ENCODE measurements at regions not wholly inside any gene's neighbourhood (a gene's known extent, or its start where the extent isn't known, plus 50 kb on each side); places are given as distances from the start of the nearest gene placed in this dataset.

DNA sequence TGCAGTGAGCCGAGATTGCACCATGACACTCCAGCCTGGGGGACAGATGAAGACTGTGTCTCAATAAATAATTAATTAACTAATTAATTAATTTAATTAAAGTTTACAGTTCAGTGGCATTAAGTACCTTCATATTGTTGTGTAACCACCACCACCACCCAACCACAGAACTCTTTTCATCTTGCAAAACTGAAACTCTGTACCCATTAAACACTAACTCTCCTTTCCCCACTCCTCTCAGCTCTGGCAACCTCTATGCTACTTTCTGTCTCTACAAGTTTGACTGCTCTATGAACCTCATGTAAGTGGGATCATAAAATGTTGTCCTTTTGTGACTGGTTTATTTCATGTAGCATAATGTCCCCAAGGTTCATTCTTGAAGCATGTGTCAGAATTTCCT is 259.3 kb upstream of the MDFIC2 start:
- TF ChIP-seq, protein P1, sequence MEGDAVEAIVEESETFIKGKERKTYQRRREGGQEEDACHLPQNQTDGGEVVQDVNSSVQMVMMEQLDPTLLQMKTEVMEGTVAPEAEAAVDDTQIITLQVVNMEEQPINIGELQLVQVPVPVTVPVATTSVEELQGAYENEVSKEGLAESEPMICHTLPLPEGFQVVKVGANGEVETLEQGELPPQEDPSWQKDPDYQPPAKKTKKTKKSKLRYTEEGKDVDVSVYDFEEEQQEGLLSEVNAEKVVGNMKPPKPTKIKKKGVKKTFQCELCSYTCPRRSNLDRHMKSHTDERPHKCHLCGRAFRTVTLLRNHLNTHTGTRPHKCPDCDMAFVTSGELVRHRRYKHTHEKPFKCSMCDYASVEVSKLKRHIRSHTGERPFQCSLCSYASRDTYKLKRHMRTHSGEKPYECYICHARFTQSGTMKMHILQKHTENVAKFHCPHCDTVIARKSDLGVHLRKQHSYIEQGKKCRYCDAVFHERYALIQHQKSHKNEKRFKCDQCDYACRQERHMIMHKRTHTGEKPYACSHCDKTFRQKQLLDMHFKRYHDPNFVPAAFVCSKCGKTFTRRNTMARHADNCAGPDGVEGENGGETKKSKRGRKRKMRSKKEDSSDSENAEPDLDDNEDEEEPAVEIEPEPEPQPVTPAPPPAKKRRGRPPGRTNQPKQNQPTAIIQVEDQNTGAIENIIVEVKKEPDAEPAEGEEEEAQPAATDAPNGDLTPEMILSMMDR (IDR thresholded peaks at IDR 0.05; ENCODE audit: low read depth, low read length) = no peak
- TF ChIP-seq, protein P2, sequence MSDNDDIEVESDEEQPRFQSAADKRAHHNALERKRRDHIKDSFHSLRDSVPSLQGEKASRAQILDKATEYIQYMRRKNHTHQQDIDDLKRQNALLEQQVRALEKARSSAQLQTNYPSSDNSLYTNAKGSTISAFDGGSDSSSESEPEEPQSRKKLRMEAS (IDR thresholded peaks at IDR 0.05; ENCODE audit: low read depth, low read length) = no peak
- no peak for TF ChIP-seq POLR2A (IDR thresholded peaks at IDR 0.05; ENCODE audit: extremely low read depth, insufficient read length)
- no peak for TF ChIP-seq MYC (IDR thresholded peaks at IDR 0.05; ENCODE audit: low read depth, low read length)

Measured in NB4 (cell line).